Activated CD4-positive, alpha-beta memory T cell treated with anti-CD3 and anti-CD28 coated beads, Interleukin-2, amount 10 ng/mL, durations not matched to agents 7 days and 5 days (primary cell): ENCODE measurements at regions not wholly inside any gene's neighbourhood (a gene's known extent, or its start where the extent isn't known, plus 50 kb on each side); places are given as distances from the start of the nearest gene placed in this dataset.

Experiments used
- CTCF ChIA-PET: fragments of 350-600 bp; sonication (Branson Sonifier 250); formaldehyde crosslinking; loops from one replicate; lab custom pipeline; 2021; ENCODE audit warnings: antibody characterized with exemption, inconsistent platforms; lab: Charles Lee
- POLR2A ChIA-PET: fragments of 350-600 bp; sonication (Branson Sonifier 250); formaldehyde crosslinking; loops from one replicate; lab custom pipeline; 2021; ENCODE audit warnings: antibody characterized with exemption; lab: Charles Lee
- DNase-seq: peaks from one replicate; pipeline ENCODE4 v3.0.0-alpha.2; 2020
- H3K27ac Mint-ChIP-seq: one replicate; pipeline ENCODE4 v1.8.0; 2021; ENCODE audit warnings: mild to moderate bottlenecking, mixed read lengths
- H3K27me3 Mint-ChIP-seq: one replicate; pipeline ENCODE4 v1.8.0; 2021; ENCODE audit warnings: mixed read lengths
- H3K36me3 Mint-ChIP-seq: one replicate; pipeline ENCODE4 v1.8.0; 2021; ENCODE audit warnings: low read depth, mixed read lengths
- H3K4me1 Mint-ChIP-seq: one replicate; pipeline ENCODE4 v1.8.0; 2021; ENCODE audit warnings: mixed read lengths
- H3K4me3 Mint-ChIP-seq: one replicate; pipeline ENCODE4 v1.8.0; 2021; ENCODE audit warnings: mild to moderate bottlenecking, mixed read lengths
- H3K9me3 Mint-ChIP-seq: one replicate; pipeline ENCODE4 v1.8.0; 2021; ENCODE audit warnings: mixed read lengths

DNA sequence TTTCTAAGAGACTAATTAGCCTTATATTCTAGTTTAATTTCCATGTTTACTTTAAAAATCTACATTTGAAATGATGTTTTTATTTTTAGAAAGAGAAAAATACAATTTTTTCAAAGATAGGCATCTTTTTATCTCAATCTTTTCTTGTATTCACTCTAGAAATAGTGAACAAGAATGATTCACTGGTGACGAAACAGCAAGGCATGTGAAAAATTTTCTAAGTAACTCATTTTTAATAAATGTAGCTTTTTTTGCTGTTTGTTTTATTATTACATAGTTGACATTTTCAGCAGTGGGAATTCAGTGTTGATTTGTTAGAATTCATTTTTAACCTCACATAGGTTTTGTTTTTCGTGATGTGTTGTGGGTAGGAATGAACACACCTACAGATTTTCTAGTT, 1226.4 kb downstream of the NSUN3 start:
- no peak overlapping the region for H3K4me3 Mint-ChIP-seq
- ChIA-PET CTCF (no interaction called here), POLR2A (no interaction called here)
- H3K4me1 Mint-ChIP-seq: no peaks in the 10 kb centered on the region
- H3K36me3 Mint-ChIP-seq: no peaks in the 10 kb centered on the region
- H3K9me3 Mint-ChIP-seq: peaks cover 14% of the 10 kb centered on the region
- DNase-seq: no peak
- H3K27me3 Mint-ChIP-seq: no peaks in the 10 kb centered on the region
- no peak overlapping the region for H3K27ac Mint-ChIP-seq

DNA sequence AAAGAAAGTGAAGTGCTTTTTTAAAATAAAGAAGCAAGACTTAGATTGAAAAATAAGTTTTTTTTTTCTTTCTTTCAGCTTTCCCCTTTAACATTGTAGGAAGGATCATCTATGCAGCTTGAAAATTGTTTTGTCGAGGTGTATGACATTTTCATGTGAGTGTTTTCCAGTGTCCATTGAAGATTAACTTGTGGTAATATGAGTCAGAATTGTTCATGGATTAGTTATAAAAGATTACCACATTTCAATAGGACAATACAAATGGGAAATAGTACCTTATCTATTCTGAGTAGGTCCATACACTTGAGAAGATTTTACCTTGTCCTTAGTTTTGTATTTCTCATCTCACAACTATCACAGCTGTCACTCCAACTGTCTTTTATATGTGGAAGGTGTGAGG, 1234.7 kb downstream of the NSUN3 start:
- no peaks in the 10 kb centered on the region for H3K36me3 Mint-ChIP-seq
- POLR2A ChIA-PET: no interaction called here
- H3K4me1 Mint-ChIP-seq: no peaks in the 10 kb centered on the region
- H3K4me3 Mint-ChIP-seq: no peak overlapping the region
- CTCF ChIA-PET: no interaction called here
- no peak for DNase-seq
- no peak overlapping the region for H3K27ac Mint-ChIP-seq
- no peaks in the 10 kb centered on the region for H3K27me3 Mint-ChIP-seq
- H3K9me3 Mint-ChIP-seq: peaks cover 2% of the 10 kb centered on the region

DNA sequence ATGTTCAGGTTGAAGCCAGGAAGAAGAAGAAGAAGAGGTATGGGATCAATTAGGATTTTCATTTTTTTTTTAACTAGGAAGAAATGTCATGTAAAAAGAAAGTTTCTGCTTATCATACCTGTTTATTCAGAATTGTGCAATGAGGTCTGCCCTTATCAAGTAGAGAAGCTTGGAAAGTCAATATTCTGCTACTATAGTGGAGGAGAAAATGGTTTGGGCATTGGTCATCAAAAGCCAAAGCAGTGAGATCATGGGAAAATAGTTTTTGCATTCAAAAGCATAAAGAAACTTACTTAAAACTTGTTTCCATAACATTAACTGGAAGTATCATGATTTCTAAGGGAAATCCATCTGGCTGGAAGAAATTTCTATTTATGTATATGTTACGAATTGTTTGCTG, 1239.2 kb downstream of the NSUN3 start:
- Mint-ChIP-seq H3K27me3 (no peaks in the 10 kb centered on the region), H3K9me3 (no peaks in the 10 kb centered on the region), H3K4me1 (no peaks in the 10 kb centered on the region), H3K36me3 (no peaks in the 10 kb centered on the region), H3K4me3 (no peak overlapping the region), H3K27ac (no peak overlapping the region)
- ChIA-PET CTCF (no interaction called here), POLR2A (no interaction called here)
- no peak for DNase-seq

DNA sequence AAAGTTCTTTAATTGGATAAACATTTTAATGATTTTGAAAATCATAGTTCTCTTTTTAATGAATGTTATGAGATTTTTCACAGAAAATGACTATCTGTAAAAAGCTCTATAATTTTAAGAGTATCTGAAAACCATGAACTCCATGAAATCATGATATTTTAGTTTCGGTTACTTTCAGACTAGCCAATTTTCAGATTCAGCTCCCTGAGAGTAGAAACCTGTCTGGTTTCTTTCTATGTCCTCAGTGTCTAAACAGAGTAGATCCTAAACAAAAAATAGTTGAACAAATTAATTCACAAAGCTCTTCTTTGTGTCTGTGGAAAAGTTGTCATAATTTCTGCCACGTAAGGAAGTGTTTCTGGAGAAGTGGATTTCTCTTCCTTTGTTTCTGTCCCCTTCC, 1247.7 kb downstream of the NSUN3 start:
- Mint-ChIP-seq H3K9me3 (peaks cover 10% of the 10 kb centered on the region), H3K4me3 (no peak overlapping the region), H3K4me1 (no peaks in the 10 kb centered on the region), H3K36me3 (no peaks in the 10 kb centered on the region), H3K27ac (no peak overlapping the region), H3K27me3 (no peaks in the 10 kb centered on the region)
- CTCF ChIA-PET: no interaction called here
- POLR2A ChIA-PET: no interaction called here
- no peak for DNase-seq

DNA sequence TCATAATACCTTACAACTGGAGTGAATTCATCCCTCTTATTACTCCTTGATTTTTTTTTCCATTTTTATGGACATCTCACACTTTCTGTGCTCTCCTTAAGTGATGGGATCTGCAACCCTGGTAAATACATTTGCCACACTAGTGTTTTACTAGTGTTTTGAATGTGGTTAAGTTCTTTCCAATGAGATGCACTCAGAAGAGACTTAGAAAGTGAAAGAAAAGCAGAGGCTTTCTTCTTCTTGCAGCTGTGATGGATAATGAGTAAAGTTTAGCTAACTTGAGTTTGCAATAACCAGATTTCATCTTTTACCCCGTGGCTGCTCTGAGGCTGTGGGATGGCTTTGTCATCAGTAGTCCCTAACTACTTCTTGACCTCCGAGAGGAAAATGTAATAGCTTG, 1248.4 kb downstream of the NSUN3 start:
- Mint-ChIP-seq H3K4me1 (no peaks in the 10 kb centered on the region), H3K27me3 (no peaks in the 10 kb centered on the region), H3K36me3 (no peaks in the 10 kb centered on the region), H3K9me3 (peaks cover 10% of the 10 kb centered on the region), H3K4me3 (no peak overlapping the region), H3K27ac (no peak overlapping the region)
- ChIA-PET POLR2A (no interaction called here), CTCF (no interaction called here)
- no peak for DNase-seq

DNA sequence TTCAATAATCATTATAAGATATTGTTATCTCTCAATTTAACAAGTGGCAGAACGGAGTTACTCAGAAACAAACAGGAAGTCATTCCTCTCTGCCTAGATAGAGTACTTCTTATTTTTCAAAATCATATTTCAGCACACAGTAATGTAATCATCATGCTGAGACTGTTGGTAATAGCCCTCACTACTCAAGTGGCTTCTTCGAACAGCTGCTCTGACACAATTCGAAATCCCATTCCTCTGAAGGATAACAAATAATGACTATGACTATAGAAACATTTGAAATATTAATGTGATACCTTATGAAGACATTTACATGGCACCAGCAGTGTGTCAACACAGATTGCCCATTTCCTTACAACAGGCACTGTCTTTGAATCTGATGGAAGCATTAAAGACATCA, 1249.8 kb downstream of the NSUN3 start:
- Mint-ChIP-seq H3K4me3 (no peak overlapping the region), H3K4me1 (no peaks in the 10 kb centered on the region), H3K27me3 (no peaks in the 10 kb centered on the region), H3K27ac (no peak overlapping the region), H3K9me3 (peaks cover 8% of the 10 kb centered on the region), H3K36me3 (no peaks in the 10 kb centered on the region)
- CTCF ChIA-PET: no interaction called here
- POLR2A ChIA-PET: no interaction called here
- DNase-seq: no peak

GRCh38 chr3:95319921-95320494, 1257.1 kb downstream of the NSUN3 start:
- Mint-ChIP-seq H3K4me1 (no peaks in the 10 kb centered on the region), H3K27me3 (no peaks in the 10 kb centered on the region), H3K27ac (no peak overlapping the region), H3K36me3 (no peaks in the 10 kb centered on the region), H3K9me3 (peaks cover 9% of the 10 kb centered on the region), H3K4me3 (no peak overlapping the region)
- ChIA-PET POLR2A (no interaction called here), CTCF (no interaction called here)
- no peak for DNase-seq

DNA sequence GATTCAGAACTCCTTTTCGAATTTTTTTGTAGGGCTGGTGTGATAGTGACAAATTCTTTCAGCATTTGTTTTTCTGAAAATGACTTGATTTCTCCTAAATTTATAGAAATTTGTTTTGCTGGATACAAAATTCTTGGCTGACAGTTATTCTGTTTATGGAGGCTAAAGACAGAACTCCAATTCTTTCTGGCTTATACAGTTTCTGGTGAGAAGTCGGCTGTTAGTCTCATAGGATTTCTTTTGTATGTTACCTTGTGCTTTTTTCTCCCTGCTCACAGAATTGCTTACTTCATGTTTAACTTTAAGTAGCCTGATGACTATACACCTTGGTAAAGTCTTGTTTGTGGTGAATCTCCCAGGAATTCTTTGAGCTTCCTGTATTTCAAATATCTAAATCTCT, 1264.6 kb downstream of the NSUN3 start:
- peaks cover 2% of the 10 kb centered on the region for H3K9me3 Mint-ChIP-seq
- CTCF ChIA-PET: no interaction called here
- H3K27ac Mint-ChIP-seq: no peak overlapping the region
- no peak overlapping the region for H3K4me3 Mint-ChIP-seq
- no peaks in the 10 kb centered on the region for H3K36me3 Mint-ChIP-seq
- no peak for DNase-seq
- H3K27me3 Mint-ChIP-seq: no peaks in the 10 kb centered on the region
- no peaks in the 10 kb centered on the region for H3K4me1 Mint-ChIP-seq
- POLR2A ChIA-PET: no interaction called here

DNA sequence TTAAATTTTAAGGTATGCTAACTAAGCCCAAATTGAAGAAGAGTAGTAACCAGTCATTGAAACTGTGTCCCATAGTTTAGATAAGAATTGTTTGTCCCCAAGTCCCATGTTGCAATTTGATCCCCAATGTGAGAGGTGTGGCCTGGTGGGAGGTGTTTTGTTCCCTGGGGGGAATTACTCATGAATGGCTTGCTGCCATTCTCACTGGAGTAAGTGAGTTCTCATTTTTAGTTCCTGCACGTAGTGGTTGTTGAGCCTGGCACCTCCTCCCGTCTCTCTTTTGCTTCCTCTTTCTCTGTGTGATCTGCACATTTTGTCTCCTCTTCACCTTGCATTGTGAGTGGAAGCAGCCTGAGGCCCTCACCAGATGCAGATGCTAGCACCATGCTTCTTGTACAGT, 1271.0 kb downstream of the NSUN3 start:
- CTCF ChIA-PET: no interaction called here
- Mint-ChIP-seq H3K27me3 (no peaks in the 10 kb centered on the region), H3K4me1 (no peaks in the 10 kb centered on the region), H3K9me3 (peaks cover 2% of the 10 kb centered on the region), H3K4me3 (no peak overlapping the region), H3K27ac (no peak overlapping the region), H3K36me3 (no peaks in the 10 kb centered on the region)
- DNase-seq: no peak
- POLR2A ChIA-PET: no interaction called here

GRCh38 chr3:95334461-95334860, 1271.6 kb downstream of the NSUN3 start:
- H3K9me3 Mint-ChIP-seq: peaks cover 2% of the 10 kb centered on the region
- ChIA-PET CTCF (no interaction called here), POLR2A (no interaction called here)
- H3K36me3 Mint-ChIP-seq: no peaks in the 10 kb centered on the region
- H3K27ac Mint-ChIP-seq: no peak overlapping the region
- no peaks in the 10 kb centered on the region for H3K27me3 Mint-ChIP-seq
- no peak overlapping the region for H3K4me3 Mint-ChIP-seq
- no peaks in the 10 kb centered on the region for H3K4me1 Mint-ChIP-seq
- DNase-seq: no peak

GRCh38 chr3:95335517-95335916, 1272.7 kb downstream of the NSUN3 start:
- H3K4me3 Mint-ChIP-seq: no peak overlapping the region

DNA sequence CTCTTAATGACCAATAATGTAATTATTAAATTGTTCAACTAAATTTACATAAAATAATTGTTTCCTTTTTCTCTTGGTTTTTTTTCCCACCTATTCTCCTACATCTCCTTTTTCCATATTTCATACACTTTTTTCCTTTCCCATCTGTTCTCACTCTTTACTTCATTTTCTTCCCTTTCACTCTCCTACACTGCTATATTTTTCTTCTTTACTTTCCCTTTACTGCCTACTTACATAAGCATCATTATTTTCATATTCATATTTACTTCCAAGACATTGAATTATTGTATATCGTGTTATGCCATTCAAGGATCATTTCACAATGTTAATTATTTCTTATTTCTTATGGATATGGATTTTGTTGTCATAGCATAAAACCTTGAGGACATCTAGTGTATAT, 1275.6 kb downstream of the NSUN3 start:
- Mint-ChIP-seq H3K36me3 (no peaks in the 10 kb centered on the region), H3K9me3 (peaks cover 2% of the 10 kb centered on the region), H3K4me1 (no peaks in the 10 kb centered on the region), H3K27ac (no peak overlapping the region), H3K27me3 (no peaks in the 10 kb centered on the region), H3K4me3 (no peak overlapping the region)
- POLR2A ChIA-PET: no interaction called here
- CTCF ChIA-PET: no interaction called here
- no peak for DNase-seq

More at GRCh38 chr3:95335517-95335916, 1272.7 kb downstream of the NSUN3 start:
- no peaks in the 10 kb centered on the region for H3K27me3 Mint-ChIP-seq
- no peak overlapping the region for H3K27ac Mint-ChIP-seq
- CTCF ChIA-PET: no interaction called here
- DNase-seq: no peak
- H3K4me1 Mint-ChIP-seq: no peaks in the 10 kb centered on the region
- H3K36me3 Mint-ChIP-seq: no peaks in the 10 kb centered on the region
- POLR2A ChIA-PET: no interaction called here
- peaks cover 2% of the 10 kb centered on the region for H3K9me3 Mint-ChIP-seq

DNA sequence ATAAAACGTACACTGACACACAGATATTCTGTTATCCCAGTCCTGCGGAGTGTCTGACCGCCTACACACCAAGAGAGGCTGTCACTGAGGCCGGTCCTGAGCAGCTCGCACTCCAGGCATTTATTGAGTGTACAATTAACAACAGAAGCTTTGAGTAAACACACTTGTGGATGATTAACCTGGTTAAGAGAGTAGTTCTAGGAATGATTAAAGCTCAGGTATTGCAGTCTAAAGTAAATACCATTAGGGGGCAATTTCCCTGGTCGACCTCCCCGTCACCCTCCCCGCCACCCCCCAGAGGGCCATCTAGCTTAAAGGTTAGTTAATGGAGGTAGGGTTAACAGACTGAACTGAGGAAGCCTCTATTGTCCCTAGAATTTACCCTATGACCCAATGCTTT, 1278.5 kb downstream of the NSUN3 start:
- Mint-ChIP-seq H3K27me3 (no peaks in the 10 kb centered on the region), H3K9me3 (no peaks in the 10 kb centered on the region), H3K27ac (no peak overlapping the region), H3K4me3 (no peak overlapping the region), H3K4me1 (no peaks in the 10 kb centered on the region), H3K36me3 (no peaks in the 10 kb centered on the region)
- DNase-seq: no peak
- POLR2A ChIA-PET: no interaction called here
- CTCF ChIA-PET: no interaction called here

DNA sequence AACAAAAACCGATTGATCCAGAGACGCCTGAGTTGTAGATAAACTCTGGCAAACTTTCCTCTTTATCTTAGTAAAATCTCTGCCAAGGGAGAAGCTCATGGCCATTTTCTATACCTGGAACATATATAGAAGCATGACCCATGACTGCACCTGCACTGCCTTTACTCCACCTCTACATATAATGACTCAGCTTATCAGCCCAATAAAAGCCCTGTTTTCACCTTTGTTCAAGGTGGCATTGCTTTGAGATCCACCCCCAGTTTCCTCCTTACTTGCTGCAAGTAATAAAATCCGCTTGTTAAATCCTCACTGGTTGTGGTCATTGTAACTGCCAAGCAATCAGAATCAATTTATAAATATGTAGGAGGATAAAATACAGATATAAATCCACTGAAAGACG, 1280.4 kb downstream of the NSUN3 start:
- POLR2A ChIA-PET: no interaction called here
- Mint-ChIP-seq H3K27me3 (no peaks in the 10 kb centered on the region), H3K9me3 (no peaks in the 10 kb centered on the region), H3K36me3 (no peaks in the 10 kb centered on the region), H3K4me3 (no peak overlapping the region), H3K27ac (no peak overlapping the region), H3K4me1 (no peaks in the 10 kb centered on the region)
- CTCF ChIA-PET: no interaction called here
- no peak for DNase-seq
